ENCODE measurements at regions not wholly inside any gene's neighbourhood (a gene's known extent, or its start where the extent isn't known, plus 50 kb on each side); places are given as distances from the start of the nearest gene placed in this dataset.

DNA sequence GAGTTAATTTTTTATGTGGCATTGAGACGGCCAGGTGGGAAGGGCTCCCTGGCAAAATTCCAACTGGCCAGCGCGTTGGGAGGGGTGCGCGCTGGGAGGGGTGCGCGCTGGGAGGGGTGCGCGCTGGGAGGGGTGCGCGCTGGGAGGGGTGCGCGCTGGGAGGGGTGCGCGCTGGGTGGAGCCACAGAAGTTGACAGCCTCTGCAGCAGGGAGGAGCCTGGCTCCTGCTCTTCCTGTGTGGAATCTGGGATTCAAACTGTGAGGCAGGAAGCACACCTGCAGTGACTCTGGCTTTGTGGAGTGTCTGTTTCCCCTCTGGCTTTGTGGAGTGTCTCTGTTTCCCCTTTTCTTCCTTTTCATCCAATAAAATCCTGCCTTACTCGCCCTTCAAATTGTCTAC is 147.9 kb upstream of the CBLN2 start:
- intact Hi-C loops (cut with DNase I): no loop called here
- TF ChIP-seq POLR2AphosphoS5 (IDR thresholded peaks at IDR 0.05) (no peak), POLR2A (IDR thresholded peaks at IDR 0.05) (no peak)
- TF ChIP-seq, protein P1, sequence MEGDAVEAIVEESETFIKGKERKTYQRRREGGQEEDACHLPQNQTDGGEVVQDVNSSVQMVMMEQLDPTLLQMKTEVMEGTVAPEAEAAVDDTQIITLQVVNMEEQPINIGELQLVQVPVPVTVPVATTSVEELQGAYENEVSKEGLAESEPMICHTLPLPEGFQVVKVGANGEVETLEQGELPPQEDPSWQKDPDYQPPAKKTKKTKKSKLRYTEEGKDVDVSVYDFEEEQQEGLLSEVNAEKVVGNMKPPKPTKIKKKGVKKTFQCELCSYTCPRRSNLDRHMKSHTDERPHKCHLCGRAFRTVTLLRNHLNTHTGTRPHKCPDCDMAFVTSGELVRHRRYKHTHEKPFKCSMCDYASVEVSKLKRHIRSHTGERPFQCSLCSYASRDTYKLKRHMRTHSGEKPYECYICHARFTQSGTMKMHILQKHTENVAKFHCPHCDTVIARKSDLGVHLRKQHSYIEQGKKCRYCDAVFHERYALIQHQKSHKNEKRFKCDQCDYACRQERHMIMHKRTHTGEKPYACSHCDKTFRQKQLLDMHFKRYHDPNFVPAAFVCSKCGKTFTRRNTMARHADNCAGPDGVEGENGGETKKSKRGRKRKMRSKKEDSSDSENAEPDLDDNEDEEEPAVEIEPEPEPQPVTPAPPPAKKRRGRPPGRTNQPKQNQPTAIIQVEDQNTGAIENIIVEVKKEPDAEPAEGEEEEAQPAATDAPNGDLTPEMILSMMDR (IDR thresholded peaks at IDR 0.05): no peak
- Histone ChIP-seq H3K4me1 (peaks cover 0 to 6% (median 0%) of the 10 kb centered on the region in 4 donors), H3K36me3 (no peaks in the 10 kb centered on the region), H3K9me3 (no peaks in the 10 kb centered on the region), H3K27me3 (no peaks in the 10 kb centered on the region), H3K4me3 (no peak overlapping the region), H3K27ac (no peak overlapping the region)
- DNase-seq: no peak
- WGBS, 2 donors: 6 to 10% methylated on average over 16 of the region's 16 CpGs

DNA sequence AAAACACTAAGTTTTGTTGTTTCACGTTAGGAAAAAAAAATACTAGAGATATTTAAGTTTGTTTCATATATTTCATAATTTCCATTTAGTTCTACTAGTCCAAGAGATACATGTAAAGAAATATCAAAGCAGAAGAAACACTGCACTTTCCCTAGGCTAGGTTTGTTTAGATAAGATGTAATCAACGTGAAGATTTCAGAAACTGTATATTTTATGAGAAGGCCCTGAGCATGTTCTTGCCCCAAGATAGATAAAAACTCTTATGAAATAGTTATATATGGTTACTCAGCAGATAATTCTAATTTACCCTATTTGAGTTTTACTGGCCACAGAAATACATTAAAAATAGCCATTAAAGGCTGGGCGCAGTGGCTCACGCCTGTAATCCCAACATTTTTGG is 143.6 kb upstream of the CBLN2 start:
- TF ChIP-seq, protein P1 (IDR thresholded peaks at IDR 0.05): no peak
- TF ChIP-seq POLR2A (IDR thresholded peaks at IDR 0.05): no peak
- no peak for TF ChIP-seq EP300 (IDR thresholded peaks at IDR 0.05)
- intact Hi-C loops (cut with DNase I): no loop called here
- WGBS, 2 donors: 71 to 76% methylated on average over 4 of the region's 4 CpGs
- Histone ChIP-seq H3K9me3 (no peaks in the 10 kb centered on the region), H3K4me3 (no peak overlapping the region), H3K36me3 (no peaks in the 10 kb centered on the region), H3K27ac (no peak overlapping the region), H3K4me1 (peaks cover 0 to 5% (median 0%) of the 10 kb centered on the region in 4 donors), H3K27me3 (no peaks in the 10 kb centered on the region)
- DNase-seq: no peak

DNA sequence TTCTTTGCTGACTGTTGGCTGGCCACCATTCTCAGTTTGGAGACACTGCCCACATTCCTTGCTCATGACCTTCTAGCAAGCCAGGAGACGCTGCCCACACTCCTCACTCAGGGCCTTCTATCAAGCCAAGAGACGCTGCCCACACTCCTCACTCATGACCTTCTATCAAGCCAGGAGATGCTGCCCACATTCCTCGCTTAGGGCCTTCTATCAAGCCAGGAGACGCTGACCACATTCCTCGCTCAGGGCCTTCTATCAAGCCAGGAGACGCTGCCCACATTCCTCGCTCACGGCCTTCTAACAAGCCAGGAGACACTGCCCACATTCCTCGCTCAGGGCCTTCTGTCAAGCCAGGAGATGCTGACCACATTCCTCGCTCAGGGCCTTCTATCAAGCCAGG is 131.3 kb upstream of the CBLN2 start:
- no peaks in the 10 kb centered on the region for H3K36me3 ChIP-seq
- no peaks in the 10 kb centered on the region for H3K9me3 ChIP-seq
- H3K4me1 ChIP-seq: no peaks in the 10 kb centered on the region
- no peak overlapping the region for H3K27ac ChIP-seq
- TF ChIP-seq POLR2AphosphoS5 (IDR thresholded peaks at IDR 0.05): no peak
- no peak for TF ChIP-seq POLR2A (IDR thresholded peaks at IDR 0.05)
- no peak for TF ChIP-seq EP300 (IDR thresholded peaks at IDR 0.05)
- TF ChIP-seq, protein P1 (IDR thresholded peaks at IDR 0.05): no peak
- intact Hi-C loops (cut with DNase I): no loop called here
- no peak overlapping the region for H3K4me3 ChIP-seq
- no peak for DNase-seq
- WGBS, 2 donors: 83 to 88% methylated on average over 10 of the region's 10 CpGs
- H3K27me3 ChIP-seq: no peaks in the 10 kb centered on the region

DNA sequence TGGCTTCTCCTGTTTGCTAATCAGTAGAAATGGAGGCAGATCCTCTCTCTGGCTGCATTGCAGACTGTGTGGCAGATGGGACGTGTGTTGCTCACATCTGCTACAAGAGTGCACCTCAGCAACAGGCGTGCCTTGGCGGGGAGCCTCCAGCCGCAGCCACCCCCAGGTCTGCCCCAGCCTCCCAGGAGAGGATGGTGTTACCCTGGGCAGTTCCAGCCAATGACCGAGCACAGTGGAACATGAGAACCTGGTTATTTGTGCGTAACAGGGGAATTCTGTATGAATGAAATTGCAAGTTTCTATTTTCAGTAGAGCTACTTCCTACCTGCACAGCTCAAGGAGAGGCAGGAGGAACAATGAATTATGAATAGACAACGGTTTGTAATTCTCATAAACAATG is 130.6 kb upstream of the CBLN2 start:
- intact Hi-C loops (cut with DNase I): no loop called here
- no peaks in the 10 kb centered on the region for H3K4me1 ChIP-seq
- no peaks in the 10 kb centered on the region for H3K36me3 ChIP-seq
- WGBS, 2 donors: 80 to 85% methylated on average over 7 of the region's 7 CpGs
- no peak overlapping the region for H3K4me3 ChIP-seq
- H3K27ac ChIP-seq: no peak overlapping the region
- H3K27me3 ChIP-seq: no peaks in the 10 kb centered on the region
- TF ChIP-seq EP300 (IDR thresholded peaks at IDR 0.05): no peak
- TF ChIP-seq, protein P1 (IDR thresholded peaks at IDR 0.05): no peak
- TF ChIP-seq POLR2A (IDR thresholded peaks at IDR 0.05): no peak
- TF ChIP-seq POLR2AphosphoS5 (IDR thresholded peaks at IDR 0.05): no peak
- H3K9me3 ChIP-seq: no peaks in the 10 kb centered on the region
- DNase-seq: no peak

DNA sequence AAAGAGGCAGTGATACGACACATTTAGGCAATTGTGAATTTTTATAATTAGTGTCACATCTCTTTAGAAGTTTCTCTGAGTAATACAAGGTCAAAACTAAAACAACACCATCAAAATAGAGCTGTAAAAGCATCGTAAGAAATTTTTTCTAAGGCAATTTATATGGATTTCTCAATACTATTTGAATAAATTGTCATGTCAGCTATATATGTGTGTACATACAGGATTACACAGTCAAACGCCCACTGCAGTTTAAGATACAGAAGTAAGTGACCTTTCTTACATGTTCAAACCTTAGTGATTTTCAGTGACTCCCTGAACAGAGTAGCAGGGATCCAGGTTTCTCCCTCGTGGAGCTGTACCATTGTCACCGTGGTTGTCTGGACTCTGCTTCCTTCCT is 129.1 kb upstream of the CBLN2 start:
- 33 to 55% methylated on average over 5 of the region's 5 CpGs for WGBS, 2 donors
- intact Hi-C loops (cut with DNase I): no loop called here
- no peaks in the 10 kb centered on the region for H3K4me1 ChIP-seq
- DNase-seq: no peak
- no peaks in the 10 kb centered on the region for H3K9me3 ChIP-seq
- H3K36me3 ChIP-seq: no peaks in the 10 kb centered on the region
- H3K27me3 ChIP-seq: no peaks in the 10 kb centered on the region
- H3K4me3 ChIP-seq: no peak overlapping the region
- TF ChIP-seq, protein P1 (IDR thresholded peaks at IDR 0.05): no peak
- TF ChIP-seq POLR2A (IDR thresholded peaks at IDR 0.05) (no peak), POLR2AphosphoS5 (IDR thresholded peaks at IDR 0.05) (no peak), EP300 (IDR thresholded peaks at IDR 0.05) (no peak)
- H3K27ac ChIP-seq: no peak overlapping the region

All from sigmoid colon (tissue), 6 donors.